ENCODE measurements at regions not wholly inside any gene's neighbourhood (a gene's known extent, or its start where the extent isn't known, plus 50 kb on each side); places are given as distances from the start of the nearest gene placed in this dataset.
A peak's percentile ranks its signal among the peaks of the same experiment; 100 is the strongest.

GRCh38 chr15:97661796-97662195 is 298.7 kb upstream of the ARRDC4 start:
- no peak overlapping the region for H3K56ac ChIP-seq (ENCODE audit: extremely low read depth, insufficient read depth, low read length)
- H3K27me3 ChIP-seq (ENCODE audit: control insufficient read depth, insufficient read depth, low read length) = no peaks in the 10 kb centered on the region
- H3K4me3 ChIP-seq (ENCODE audit: insufficient read depth, low read depth, low read length) = no peak overlapping the region
- H2AK9ac ChIP-seq (replicated peaks; ENCODE audit: low read depth, low read length, poor library complexity) = no peak overlapping the region
- no CpG with 5 or more reads among the region's 3 CpGs for WGBS, 2 experiments (ENCODE audit: extremely low coverage in 2 of 2, insufficient read length in 1 of 2)
- H3K36me3 ChIP-seq (ENCODE audit: control insufficient read depth, insufficient read depth, low read length) = no peaks in the 10 kb centered on the region
- H3K18ac ChIP-seq (ENCODE audit: low read depth, low read length) = no peak overlapping the region
- ChIA-PET POLR2A (ENCODE audit: unreplicated experiment) (no interaction called here), CTCF (no interaction called here)
- ATAC-seq (ENCODE audit: low read depth) (no peak), DNase-seq (no peak)
- H4K20me1 ChIP-seq (ENCODE audit: insufficient read depth, low read length) = no peaks in the 10 kb centered on the region
- dilution Hi-C loops (cut with HindIII; ENCODE audit: low sequenced_read_pairs, unreplicated experiment) = no loop called here
- H2BK5ac ChIP-seq (ENCODE audit: low read depth, low read length, poor library complexity, severe bottlenecking) = no peak overlapping the region
- no peak overlapping the region for H3K23ac ChIP-seq (ENCODE audit: low read depth, low read length)
- no peaks in the 10 kb centered on the region for H3K79me1 ChIP-seq (ENCODE audit: low read depth in 1 of 2, low read length in 2 of 2)
- H2BK20ac ChIP-seq (ENCODE audit: low read depth, low read length) = no peak overlapping the region
- no peak overlapping the region for H3K14ac ChIP-seq (replicated peaks; ENCODE audit: low read depth, low read length)
- H3K9ac ChIP-seq (ENCODE audit: low read depth, low read length) = no peak overlapping the region
- H2AK5ac ChIP-seq (ENCODE audit: low read depth, low read length) = no peak overlapping the region
- no peak overlapping the region for H4K5ac ChIP-seq (ENCODE audit: low read depth, low read length)
- BruUV-seq (replicated peaks) = no TSS peak
- intact Hi-C loops (cut with micrococcal nuclease) = no loop called here
- no peaks in the 10 kb centered on the region for H3K9me1 ChIP-seq (ENCODE audit: insufficient read depth, low read length)
- in situ Hi-C loops (cut with MboI; ENCODE audit: low sequenced_read_pairs) = no loop called here
- H2AFZ ChIP-seq (replicated peaks; ENCODE audit: low read length, poor library complexity) = no peak overlapping the region
- no peak overlapping the region for H4K91ac ChIP-seq (ENCODE audit: insufficient read depth, low read depth, low read length)
- peaks cover 16% of the 10 kb centered on the region for H3K9me3 ChIP-seq (ENCODE audit: control insufficient read depth, insufficient read depth, low read length)
- H2BK15ac ChIP-seq (ENCODE audit: low read depth, low read length) = no peak overlapping the region
- H3K4me1 ChIP-seq (ENCODE audit: control insufficient read depth, insufficient read depth, low read length) = no peaks in the 10 kb centered on the region
- no peak overlapping the region for H3K4me2 ChIP-seq (ENCODE audit: low read depth, low read length)
- H3K4ac ChIP-seq (ENCODE audit: low read depth, low read length) = no peak overlapping the region
- no peak overlapping the region for H3K27ac ChIP-seq (ENCODE audit: insufficient read depth, low read length)
- H2BK120ac ChIP-seq (ENCODE audit: low read depth, low read length) = no peak overlapping the region
- H4K8ac ChIP-seq (ENCODE audit: low read depth in 2 of 2, low read length in 2 of 2) = no peak overlapping the region
- TF ChIP-seq MAFK (IDR thresholded peaks at IDR 0.05; ENCODE audit: low read depth, low read length) (peak; percentile 86), CTCF (conservative IDR thresholded peaks at IDR 0.05; ENCODE audit: low read depth, low read length) (no peak)

Measured in IMR-90 (cell line).